K562 (cell line): ENCODE measurements at regions not wholly inside any gene's neighbourhood (a gene's known extent, or its start where the extent isn't known, plus 50 kb on each side); places are given as distances from the start of the nearest gene placed in this dataset.

Source experiments
- ATAC-seq: fragments of 200-7000 bp; cut with Tn5 transposase; 3 replicates; pipeline ENCODE4 v1.9.1; 2020; ENCODE audit warnings: moderate library complexity
- BruUV-seq: library from RNA; stranded (reverse); fragments of 400-500 nt; replicated peaks from 2 replicates; lab custom pipeline; 2021; lab: Mats Ljungman, UMichigan
- CTCF ChIA-PET: fragments of 300-600 bp; formaldehyde crosslinking; extraction: SDS; loops from one replicate; lab custom pipeline; 2021; ENCODE audit warnings: low intra/inter-chr PET ratio; lab: Yijun Ruan, JAX
- POLR2A ChIA-PET: fragments of 300-600, 350-650 bp; sonication (Branson Sonifier 250); formaldehyde crosslinking; extraction: SDS; loops from one replicate; lab custom pipeline; 2021; ENCODE audit warnings: antibody characterized with exemption, inconsistent platforms; lab: Yijun Ruan, JAX
- DNase-seq, 4 experiments: peaks; one replicate each; pipeline versions ENCODE4 v3.0.0 to v3.0.0-alpha.2; 2011 to 2018; ENCODE audit warnings: low spot score in 3 of 4, mixed read lengths in 3 of 4; ENCODE audit errors: extremely low read depth in 1 of 4
- FAIRE-seq: peaks from 2 replicates; lab custom pipeline; 2011; peaks lifted over from hg19 to GRCh38; lab: Jason Lieb, UNC
- H2AFZ ChIP-seq: 2 replicates; pipeline ENCODE4 v1.6.0; 2011; ENCODE audit warnings: low read depth, low read length, control low read depth, inconsistent platforms
- H3K27ac ChIP-seq: fragments of 200-600 bp; 3 replicates; pipeline ENCODE4 v1.8.0; 2011; ENCODE audit warnings: low read depth, mild to moderate bottlenecking, control low read depth, inconsistent platforms, low read length, moderate library complexity, mixed read lengths; ENCODE audit errors: extremely low read depth
- H3K27me3 ChIP-seq, 2 experiments: fragments of 300-600 bp in 1 of 2; 2 replicates in 1 of 2; 3 replicates in 1 of 2; pipeline versions ENCODE4 v1.6.0 to v1.8.0; 2011; ENCODE audit warnings: inconsistent platforms in 2 of 2, low read length in 2 of 2, mild to moderate bottlenecking in 1 of 2, mixed read lengths in 1 of 2, moderate library complexity in 1 of 2; ENCODE audit not compliant: control insufficient read depth in 2 of 2, insufficient read depth in 2 of 2
- H3K36me3 ChIP-seq: fragments of 300-600 bp; 3 replicates; pipeline ENCODE4 v1.8.0; 2011; ENCODE audit warnings: mild to moderate bottlenecking, low read length, inconsistent platforms; ENCODE audit not compliant: control insufficient read depth, insufficient read depth
- H3K4me1 ChIP-seq, 2 experiments: fragments of 200-600 bp in 1 of 2; replicated peaks in 1 of 2; 2 replicates in 1 of 2; 3 replicates in 1 of 2; pipeline versions ENCODE4 v1.5.1 to v1.8.0; 2011; ENCODE audit warnings: inconsistent platforms in 2 of 2, low read length in 2 of 2, mild to moderate bottlenecking in 1 of 2, mixed read lengths in 1 of 2, moderate library complexity in 1 of 2; ENCODE audit not compliant: control insufficient read depth in 2 of 2, insufficient read depth in 2 of 2
- H3K4me2 ChIP-seq: 2 replicates; pipeline ENCODE4 v1.6.1; 2011; ENCODE audit warnings: low read length, control low read depth, inconsistent platforms, mixed read lengths; ENCODE audit not compliant: insufficient read depth
- H3K4me3 ChIP-seq: fragments of 200-600 bp; sonication (generic), shearing (Covaris generic); 2 replicates; pipeline ENCODE4 v1.5.1; 2016; ENCODE audit warnings: control low read depth, inconsistent platforms
- H3K79me2 ChIP-seq: fragments of 200-600 bp; 3 replicates; pipeline ENCODE4 v1.8.0; 2011; ENCODE audit warnings: low read length, inconsistent platforms; ENCODE audit not compliant: control insufficient read depth, insufficient read depth
- H3K9ac ChIP-seq, 2 experiments: 2 replicates each; pipeline versions ENCODE4 v1.6.0 to v1.6.1; 2011; ENCODE audit warnings: low read depth in 2 of 2, low read length in 2 of 2, control low read depth in 1 of 2, inconsistent platforms in 1 of 2, mild to moderate bottlenecking in 1 of 2, mixed read lengths in 1 of 2; ENCODE audit not compliant: insufficient read depth in 1 of 2
- H3K9me1 ChIP-seq: one replicate; pipeline ENCODE4 v1.6.0; 2011; ENCODE audit warnings: inconsistent platforms, mild to moderate bottlenecking, low read length, moderate library complexity; ENCODE audit not compliant: control insufficient read depth, insufficient read depth
- H3K9me3 ChIP-seq: replicated peaks from 2 replicates; pipeline ENCODE4 v1.5.1; 2011; ENCODE audit warnings: low read depth, low read length, inconsistent platforms; ENCODE audit not compliant: control insufficient read depth, insufficient read depth
- H4K20me1 ChIP-seq: replicated peaks from 2 replicates; pipeline ENCODE4 v1.6.1; 2011; ENCODE audit warnings: low read length, inconsistent platforms, mixed read lengths; ENCODE audit not compliant: control insufficient read depth, insufficient read depth
- E2F3 ChIP-seq: fragments of 250-450 bp; sonication (Bioruptor Pico); IDR thresholded peaks from 2 replicates; pipeline ENCODE4 v1.4.0; 2020; ENCODE audit warnings: mild to moderate bottlenecking
- EWSR1 ChIP-seq: fragments of 450-650 bp; IDR thresholded peaks from 2 replicates; pipeline ENCODE4 v1.6.1; 2018; ENCODE audit warnings: borderline replicate concordance, mild to moderate bottlenecking, low read depth, moderate library complexity; ENCODE audit not compliant: partially characterized antibody
- HMGN3 ChIP-seq: IDR thresholded peaks from 2 replicates; pipeline ENCODE4 v1.6.1; 2011; ENCODE audit warnings: borderline replicate concordance, low read depth, mild to moderate bottlenecking, mixed read lengths, low read length; ENCODE audit not compliant: insufficient read length; ENCODE audit errors: extremely low read depth
- HOXB6 ChIP-seq: fragments of 250-450 bp; sonication (Bioruptor Pico); IDR thresholded peaks from 2 replicates; pipeline ENCODE4 v1.5.1; 2022; ENCODE audit warnings: mild to moderate bottlenecking, borderline replicate concordance
- MCM3 ChIP-seq: fragments of 450-650 bp; IDR thresholded peaks from 2 replicates; pipeline ENCODE4 v1.6.1; 2016
- PML ChIP-seq: IDR thresholded peaks from 2 replicates; pipeline ENCODE4 v1.6.1; 2012; ENCODE audit warnings: low read length, inconsistent platforms
- POLR2A ChIP-seq: fragments of 450-650 bp; conservative IDR thresholded peaks from 2 replicates; pipeline ENCODE4 v1.6.1; 2016
- THRAP3 ChIP-seq: fragments of 450-650 bp; IDR thresholded peaks from 2 replicates; pipeline ENCODE4 v1.6.1; 2016; ENCODE audit warnings: mild to moderate bottlenecking, inconsistent platforms, borderline replicate concordance
- YY1 ChIP-seq, 3 experiments: IDR thresholded peaks; 2 replicates each; pipeline ENCODE4 v1.6.1; 2011; ENCODE audit warnings: low read length in 2 of 3, mild to moderate bottlenecking in 2 of 3, moderate library complexity in 2 of 3, borderline replicate concordance in 1 of 3, control low read depth in 1 of 3, low read depth in 1 of 3; ENCODE audit not compliant: insufficient read depth in 3 of 3, insufficient replicate concordance in 2 of 3, control insufficient read depth in 1 of 3, insufficient read length in 1 of 3; ENCODE audit errors: extremely low read depth in 1 of 3
- ZKSCAN1 ChIP-seq: fragments of 150-350 bp; IDR thresholded peaks from 2 replicates; pipeline ENCODE4 v1.6.1; 2016; ENCODE audit warnings: low read depth, low read length
- ZNF121 ChIP-seq: sonication (generic); formaldehyde crosslinking; conservative IDR thresholded peaks from 2 replicates; pipeline ENCODE4 v1.8.0; 2022; ENCODE audit warnings: missing genetic modification reagents
- ZNF133 ChIP-seq: fragments of 250-450 bp; sonication (Bioruptor Pico); IDR thresholded peaks from 2 replicates; pipeline ENCODE4 v1.4.0; 2020; ENCODE audit warnings: mild to moderate bottlenecking
- ZNF165 ChIP-seq: fragments of 250-450 bp; sonication (Bioruptor Pico); IDR thresholded peaks from 2 replicates; pipeline ENCODE4 v1.4.0; 2020; ENCODE audit warnings: borderline replicate concordance
- ZNF232 ChIP-seq: sonication (generic); formaldehyde crosslinking; IDR thresholded peaks from 2 replicates; pipeline ENCODE4 v1.8.0; 2022; ENCODE audit warnings: mild to moderate bottlenecking, missing genetic modification reagents
- ZNF444 ChIP-seq: fragments of 250-450 bp; sonication (Bioruptor Pico); IDR thresholded peaks from 2 replicates; pipeline ENCODE4 v1.4.0; 2020; ENCODE audit warnings: mild to moderate bottlenecking, moderate library complexity
- ZNF644 ChIP-seq: fragments of 200-800 bp; sonication (Bioruptor generic); IDR thresholded peaks from 2 replicates; pipeline ENCODE4 v1.6.1; 2016; ENCODE audit warnings: low read depth, missing genetic modification characterization, missing compliant biosample characterization
- WGBS: fragments of 100-300 bp; shearing (Covaris generic); methylation state at CpG from one replicate; pipeline ENCODE4 v1.1.6; 2016; ENCODE audit warnings: low coverage, mixed read lengths; ENCODE audit not compliant: insufficient coverage; ENCODE audit errors: missing lambda C conversion rate; 5-methylcytosine and 5-hydroxymethylcytosine counted together
- in situ Hi-C: fragments of 300-500 bp; cut with MboI; formaldehyde crosslinking; loops from 4 replicates; pipeline ENCODE4 v1.15.0; 2018; ENCODE audit warnings: inconsistent platforms, mixed read lengths
- intact Hi-C: fragments of 100-400 bp; cut with micrococcal nuclease; formaldehyde crosslinking; loops from 2 replicates; pipeline ENCODE4 v1.14.2; 2022
- TF ChIP-seq, protein P1 (sequence below): IDR thresholded peaks from 2 replicates; pipeline ENCODE4 v1.6.1; 2011; ENCODE audit not compliant: insufficient read length; ENCODE audit errors: extremely low read depth
- TF ChIP-seq, protein P2 (sequence below): IDR thresholded peaks from 2 replicates; pipeline ENCODE4 v1.6.1; 2012; ENCODE audit warnings: low read depth, low read length, improper control_type of control experiment, borderline replicate concordance
- TF ChIP-seq, protein P3 (sequence below), 2 experiments: fragments of 450-650 bp in 1 of 2; IDR thresholded peaks; 2 replicates each; pipeline ENCODE4 v1.6.1; 2011 to 2017; ENCODE audit warnings: low read depth in 2 of 2, antibody characterized with exemption in 1 of 2, borderline replicate concordance in 1 of 2, low read length in 1 of 2, mild to moderate bottlenecking in 1 of 2, mixed read lengths in 1 of 2; ENCODE audit not compliant: control insufficient read depth in 1 of 2

DNA sequence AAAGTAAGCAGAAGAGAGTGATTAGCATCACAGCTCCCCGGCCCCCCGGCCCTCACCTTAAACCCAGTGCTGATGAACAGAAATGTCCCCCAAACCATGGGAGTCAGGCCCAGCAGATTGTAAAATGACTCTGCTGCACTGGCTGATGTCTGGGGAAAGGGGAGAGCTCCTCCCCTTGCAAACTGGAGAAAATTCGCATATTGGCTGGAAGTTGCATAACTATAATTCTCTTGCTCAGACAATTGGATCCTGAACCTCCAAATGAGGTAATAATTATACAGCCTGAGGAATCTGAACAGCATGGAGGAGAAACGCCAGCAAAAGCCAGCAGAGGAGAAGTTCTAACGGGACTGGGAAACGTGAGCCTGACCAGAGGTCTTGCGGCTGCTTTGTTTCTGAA, 109.7 kb downstream of the C16orf95 start:
- POLR2A ChIA-PET = interaction anchor here (0.6 kb wide), 1 partner anchor 11 kb away, joined by 5 read pairs; no protein-coding TSS in a partner anchor
- CTCF ChIA-PET = interaction anchor here (0.6 kb wide), 1 partner anchor 1203 kb away, joined by 3 read pairs; no protein-coding TSS in a partner anchor
- TF ChIP-seq, protein P1, sequence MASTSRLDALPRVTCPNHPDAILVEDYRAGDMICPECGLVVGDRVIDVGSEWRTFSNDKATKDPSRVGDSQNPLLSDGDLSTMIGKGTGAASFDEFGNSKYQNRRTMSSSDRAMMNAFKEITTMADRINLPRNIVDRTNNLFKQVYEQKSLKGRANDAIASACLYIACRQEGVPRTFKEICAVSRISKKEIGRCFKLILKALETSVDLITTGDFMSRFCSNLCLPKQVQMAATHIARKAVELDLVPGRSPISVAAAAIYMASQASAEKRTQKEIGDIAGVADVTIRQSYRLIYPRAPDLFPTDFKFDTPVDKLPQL = no peak
- TF ChIP-seq, protein P2, sequence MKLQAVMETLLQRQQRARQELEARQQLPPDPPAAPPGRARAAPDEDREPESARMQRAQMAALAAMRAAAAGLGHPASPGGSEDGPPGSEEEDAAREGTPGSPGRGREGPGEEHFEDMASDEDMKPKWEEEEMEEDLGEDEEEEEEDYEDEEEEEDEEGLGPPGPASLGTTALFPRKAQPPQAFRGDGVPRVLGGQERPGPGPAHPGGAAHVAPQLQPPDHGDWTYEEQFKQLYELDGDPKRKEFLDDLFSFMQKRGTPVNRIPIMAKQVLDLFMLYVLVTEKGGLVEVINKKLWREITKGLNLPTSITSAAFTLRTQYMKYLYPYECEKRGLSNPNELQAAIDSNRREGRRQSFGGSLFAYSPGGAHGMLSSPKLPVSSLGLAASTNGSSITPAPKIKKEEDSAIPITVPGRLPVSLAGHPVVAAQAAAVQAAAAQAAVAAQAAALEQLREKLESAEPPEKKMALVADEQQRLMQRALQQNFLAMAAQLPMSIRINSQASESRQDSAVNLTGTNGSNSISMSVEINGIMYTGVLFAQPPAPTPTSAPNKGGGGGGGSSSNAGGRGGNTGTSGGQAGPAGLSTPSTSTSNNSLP = no peak
- TF ChIP-seq PML (no peak), ZNF165 (no peak), POLR2A (no peak), ZNF121 (no peak), YY1 (IDR thresholded peaks at IDR 0.05; ENCODE audit: borderline replicate concordance in 1 of 3, control insufficient read depth in 1 of 3, extremely low read depth in 1 of 3, insufficient read depth in 3 of 3, insufficient read length in 1 of 3, insufficient replicate concordance in 2 of 3, low read depth in 1 of 3, low read length in 2 of 3) (no peak), MCM3 (no peak), EWSR1 (no peak), ZNF133 (CRISPR knock-in tag) (no peak), ZNF444 (CRISPR knock-in tag) (no peak), E2F3 (no peak), THRAP3 (no peak), HOXB6 (CRISPR knock-in tag) (no peak), ZNF232 (no peak), HMGN3 (no peak), ZNF644 (tag) (no peak), ZKSCAN1 (no peak)
- TF ChIP-seq, protein P3, sequence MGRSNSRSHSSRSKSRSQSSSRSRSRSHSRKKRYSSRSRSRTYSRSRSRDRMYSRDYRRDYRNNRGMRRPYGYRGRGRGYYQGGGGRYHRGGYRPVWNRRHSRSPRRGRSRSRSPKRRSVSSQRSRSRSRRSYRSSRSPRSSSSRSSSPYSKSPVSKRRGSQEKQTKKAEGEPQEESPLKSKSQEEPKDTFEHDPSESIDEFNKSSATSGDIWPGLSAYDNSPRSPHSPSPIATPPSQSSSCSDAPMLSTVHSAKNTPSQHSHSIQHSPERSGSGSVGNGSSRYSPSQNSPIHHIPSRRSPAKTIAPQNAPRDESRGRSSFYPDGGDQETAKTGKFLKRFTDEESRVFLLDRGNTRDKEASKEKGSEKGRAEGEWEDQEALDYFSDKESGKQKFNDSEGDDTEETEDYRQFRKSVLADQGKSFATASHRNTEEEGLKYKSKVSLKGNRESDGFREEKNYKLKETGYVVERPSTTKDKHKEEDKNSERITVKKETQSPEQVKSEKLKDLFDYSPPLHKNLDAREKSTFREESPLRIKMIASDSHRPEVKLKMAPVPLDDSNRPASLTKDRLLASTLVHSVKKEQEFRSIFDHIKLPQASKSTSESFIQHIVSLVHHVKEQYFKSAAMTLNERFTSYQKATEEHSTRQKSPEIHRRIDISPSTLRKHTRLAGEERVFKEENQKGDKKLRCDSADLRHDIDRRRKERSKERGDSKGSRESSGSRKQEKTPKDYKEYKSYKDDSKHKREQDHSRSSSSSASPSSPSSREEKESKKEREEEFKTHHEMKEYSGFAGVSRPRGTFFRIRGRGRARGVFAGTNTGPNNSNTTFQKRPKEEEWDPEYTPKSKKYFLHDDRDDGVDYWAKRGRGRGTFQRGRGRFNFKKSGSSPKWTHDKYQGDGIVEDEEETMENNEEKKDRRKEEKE (IDR thresholded peaks at IDR 0.05; ENCODE audit: borderline replicate concordance in 1 of 2, control insufficient read depth in 1 of 2, low read depth in 2 of 2, low read length in 1 of 2) = no peak
- Histone ChIP-seq H3K9me1 (no peaks in the 10 kb centered on the region), H4K20me1 (no peaks in the 10 kb centered on the region), H3K9me3 (no peaks in the 10 kb centered on the region), H3K79me2 (no peaks in the 10 kb centered on the region), H3K4me3 (no peak overlapping the region), H3K4me2 (no peak overlapping the region), H3K27ac (no peak overlapping the region), H3K4me1 (no peaks in the 10 kb centered on the region), H2AFZ (no peak overlapping the region), H3K9ac (no peak overlapping the region), H3K36me3 (no peaks in the 10 kb centered on the region), H3K27me3 (0 out of 5 replicates have a peak, but pooled peaks cover 0 to 4% of the 10 kb centered on the region in 2 experiments)
- FAIRE-seq = no peak
- no peak for ATAC-seq
- intact Hi-C loops = no loop called here
- WGBS = 17% methylated on average over 6 of the region's 7 CpGs
- no peak for DNase-seq
- in situ Hi-C loops = no loop called here
- no TSS peak for BruUV-seq
